ENCODE measurements at regions not wholly inside any gene's neighbourhood (a gene's known extent, or its start where the extent isn't known, plus 50 kb on each side); places are given as distances from the start of the nearest gene placed in this dataset.

DNA sequence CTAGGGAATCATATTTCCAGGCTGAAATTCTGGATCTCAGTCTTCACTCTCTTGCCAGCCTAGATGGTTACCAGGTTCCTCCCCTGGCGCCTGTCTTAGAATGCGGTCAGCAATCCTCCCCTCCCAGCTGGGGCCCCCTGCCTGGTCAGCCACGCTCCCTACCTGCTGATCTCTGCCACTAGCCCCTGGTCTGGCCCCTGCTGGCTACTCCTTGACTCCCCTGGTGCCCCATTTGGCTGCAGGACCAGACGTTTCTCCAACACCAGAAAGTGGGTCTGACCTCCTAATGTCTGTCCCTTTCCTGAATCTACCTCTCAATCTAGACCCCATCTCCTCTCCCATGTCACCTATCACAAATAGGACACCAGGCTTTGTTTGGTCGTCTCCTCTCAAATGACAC lies 432.0 kb upstream of the SMIM21 start:
- H3K4me1 ChIP-seq (ENCODE audit: control insufficient read depth, insufficient read depth, low read length): no peaks in the 10 kb centered on the region
- DNase-seq: no peak
- Mint-ChIP-seq H3K4me3 (no peak overlapping the region), H3K27ac (no peak overlapping the region), H3K9me3 (no peaks in the 10 kb centered on the region), H3K27me3 (ENCODE audit: insufficient read depth) (no peaks in the 10 kb centered on the region), H3K36me3 (ENCODE audit: low read depth) (no peaks in the 10 kb centered on the region), H3K4me1 (no peaks in the 10 kb centered on the region)
- H3K9ac ChIP-seq (ENCODE audit: extremely low read depth, low read length, poor library complexity, severe bottlenecking): no peak overlapping the region
- H3K27me3 ChIP-seq (ENCODE audit: control insufficient read depth, insufficient read depth, low read length, poor library complexity, severe bottlenecking): no peaks in the 10 kb centered on the region
- H3K4me3 ChIP-seq (ENCODE audit: low read length): no peak overlapping the region
- TF ChIP-seq, protein P1, sequence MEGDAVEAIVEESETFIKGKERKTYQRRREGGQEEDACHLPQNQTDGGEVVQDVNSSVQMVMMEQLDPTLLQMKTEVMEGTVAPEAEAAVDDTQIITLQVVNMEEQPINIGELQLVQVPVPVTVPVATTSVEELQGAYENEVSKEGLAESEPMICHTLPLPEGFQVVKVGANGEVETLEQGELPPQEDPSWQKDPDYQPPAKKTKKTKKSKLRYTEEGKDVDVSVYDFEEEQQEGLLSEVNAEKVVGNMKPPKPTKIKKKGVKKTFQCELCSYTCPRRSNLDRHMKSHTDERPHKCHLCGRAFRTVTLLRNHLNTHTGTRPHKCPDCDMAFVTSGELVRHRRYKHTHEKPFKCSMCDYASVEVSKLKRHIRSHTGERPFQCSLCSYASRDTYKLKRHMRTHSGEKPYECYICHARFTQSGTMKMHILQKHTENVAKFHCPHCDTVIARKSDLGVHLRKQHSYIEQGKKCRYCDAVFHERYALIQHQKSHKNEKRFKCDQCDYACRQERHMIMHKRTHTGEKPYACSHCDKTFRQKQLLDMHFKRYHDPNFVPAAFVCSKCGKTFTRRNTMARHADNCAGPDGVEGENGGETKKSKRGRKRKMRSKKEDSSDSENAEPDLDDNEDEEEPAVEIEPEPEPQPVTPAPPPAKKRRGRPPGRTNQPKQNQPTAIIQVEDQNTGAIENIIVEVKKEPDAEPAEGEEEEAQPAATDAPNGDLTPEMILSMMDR (conservative IDR thresholded peaks at IDR 0.05): no peak
- 86 to 96% methylated on average over 3 to 5 of the region's 5 CpGs for WGBS, 2 experiments (ENCODE audit: insufficient coverage in 1 of 2, insufficient read length in 1 of 2)
- H3K36me3 ChIP-seq (ENCODE audit: control insufficient read depth, insufficient read depth, low read length): no peaks in the 10 kb centered on the region
- no peak overlapping the region for H3K27ac ChIP-seq (ENCODE audit: low read depth, low read length)
- no peaks in the 10 kb centered on the region for H3K9me3 ChIP-seq (ENCODE audit: control insufficient read depth, low read length)

DNA sequence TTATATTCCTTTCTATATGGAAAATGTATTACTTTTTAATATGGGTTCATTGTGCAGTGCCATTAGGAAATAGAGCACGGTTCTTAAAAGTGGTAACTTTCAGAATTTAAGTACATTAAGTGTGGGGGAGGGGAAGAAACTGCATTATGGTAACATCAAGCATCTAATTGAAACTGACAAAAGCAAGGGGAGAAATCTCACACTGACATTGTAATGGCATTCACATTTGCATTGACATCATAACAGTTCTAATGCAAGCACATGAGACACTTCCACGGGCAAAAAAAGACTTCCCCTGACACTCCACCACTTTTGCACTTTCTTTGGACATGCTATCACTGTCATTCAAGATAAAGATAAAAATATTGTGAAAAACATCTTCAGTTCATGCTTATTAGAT lies 431.3 kb upstream of the SMIM21 start:
- H3K27me3 ChIP-seq (ENCODE audit: control insufficient read depth, insufficient read depth, low read length, poor library complexity, severe bottlenecking): no peaks in the 10 kb centered on the region
- no peak overlapping the region for H3K4me3 Mint-ChIP-seq
- TF ChIP-seq, protein P1 (conservative IDR thresholded peaks at IDR 0.05): no peak
- no peaks in the 10 kb centered on the region for H3K36me3 ChIP-seq (ENCODE audit: control insufficient read depth, insufficient read depth, low read length)
- H3K4me1 Mint-ChIP-seq: no peaks in the 10 kb centered on the region
- no peak overlapping the region for H3K9ac ChIP-seq (ENCODE audit: extremely low read depth, low read length, poor library complexity, severe bottlenecking)
- H3K9me3 Mint-ChIP-seq: peaks cover under 1% of the 10 kb centered on the region
- 85% methylated on average over 2 of the region's 2 CpGs; no CpG with 5 or more reads in 1 of the 2 experiments for WGBS, 2 experiments (ENCODE audit: insufficient coverage in 1 of 2, insufficient read length in 1 of 2)
- H3K9me3 ChIP-seq (ENCODE audit: control insufficient read depth, low read length): no peaks in the 10 kb centered on the region
- no peak for DNase-seq
- no peak overlapping the region for H3K27ac ChIP-seq (ENCODE audit: low read depth, low read length)
- no peak overlapping the region for H3K27ac Mint-ChIP-seq
- no peaks in the 10 kb centered on the region for H3K27me3 Mint-ChIP-seq (ENCODE audit: insufficient read depth)
- H3K4me1 ChIP-seq (ENCODE audit: control insufficient read depth, insufficient read depth, low read length): no peaks in the 10 kb centered on the region
- no peak overlapping the region for H3K4me3 ChIP-seq (ENCODE audit: low read length)
- no peaks in the 10 kb centered on the region for H3K36me3 Mint-ChIP-seq (ENCODE audit: low read depth)

DNA sequence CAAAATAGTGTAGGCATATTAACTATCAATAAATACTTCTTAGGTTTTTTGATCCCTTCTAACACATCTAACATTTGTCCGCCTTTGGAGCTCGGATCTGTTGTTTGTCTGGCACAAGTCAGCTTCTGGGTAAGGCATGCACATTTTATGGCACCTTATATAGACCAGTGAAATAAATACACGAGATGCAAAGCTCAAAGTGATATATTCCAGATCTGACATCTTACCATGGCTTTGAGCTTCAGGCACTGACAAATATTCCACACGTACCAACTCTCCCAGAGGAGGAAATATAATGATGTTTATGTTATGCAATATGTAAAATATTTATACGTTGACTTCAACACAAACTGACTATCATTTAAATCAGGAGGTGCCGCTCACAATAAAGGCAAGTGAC lies 430.1 kb upstream of the SMIM21 start:
- H3K4me3 Mint-ChIP-seq: no peak overlapping the region
- no peaks in the 10 kb centered on the region for H3K27me3 Mint-ChIP-seq (ENCODE audit: insufficient read depth)
- H3K9me3 Mint-ChIP-seq: peaks cover 3% of the 10 kb centered on the region
- H3K4me1 Mint-ChIP-seq: no peaks in the 10 kb centered on the region
- H3K36me3 Mint-ChIP-seq (ENCODE audit: low read depth): no peaks in the 10 kb centered on the region
- H3K9me3 ChIP-seq (ENCODE audit: control insufficient read depth, low read length): no peaks in the 10 kb centered on the region
- H3K27ac ChIP-seq (ENCODE audit: low read depth, low read length): no peak overlapping the region
- H3K27ac Mint-ChIP-seq: no peak overlapping the region
- H3K36me3 ChIP-seq (ENCODE audit: control insufficient read depth, insufficient read depth, low read length): no peaks in the 10 kb centered on the region
- no peaks in the 10 kb centered on the region for H3K27me3 ChIP-seq (ENCODE audit: control insufficient read depth, insufficient read depth, low read length, poor library complexity, severe bottlenecking)
- no peak for DNase-seq
- H3K9ac ChIP-seq (ENCODE audit: extremely low read depth, low read length, poor library complexity, severe bottlenecking): no peak overlapping the region
- TF ChIP-seq, protein P1 (conservative IDR thresholded peaks at IDR 0.05): no peak
- H3K4me3 ChIP-seq (ENCODE audit: low read length): no peak overlapping the region
- H3K4me1 ChIP-seq (ENCODE audit: control insufficient read depth, insufficient read depth, low read length): no peaks in the 10 kb centered on the region
- 94 to 95% methylated on average over 3 to 5 of the region's 6 CpGs for WGBS, 2 experiments (ENCODE audit: insufficient coverage in 1 of 2, insufficient read length in 1 of 2)

Measured in endodermal cell (in vitro differentiated cells).